Sigmoid colon (tissue), 6 donors: ENCODE measurements at regions not wholly inside any gene's neighbourhood (a gene's known extent, or its start where the extent isn't known, plus 50 kb on each side); places are given as distances from the start of the nearest gene placed in this dataset.

Experiments used
- DNase-seq: peaks from one replicate; pipeline ENCODE4 v3.0.0-alpha.2; 2019
- H3K27ac ChIP-seq, 4 donors: fragments of 200-600 bp; sonication (generic); one replicate each; pipeline ENCODE4 v1.5.1; 2016 to 2019; ENCODE audit warnings: mild to moderate bottlenecking in 1 of 4
- H3K27me3 ChIP-seq, 3 donors: fragments of 200-600 bp; sonication (generic); one replicate each; pipeline ENCODE4 v1.5.1; 2019; ENCODE audit warnings: mild to moderate bottlenecking in 1 of 3
- H3K36me3 ChIP-seq, 4 donors: fragments of 200-600 bp; sonication (generic); one replicate each; pipeline ENCODE4 v1.5.1; 2016 to 2019
- H3K4me1 ChIP-seq, 4 donors: fragments of 200-600 bp; sonication (generic); one replicate each; pipeline ENCODE4 v1.5.1; 2017 to 2019
- H3K4me3 ChIP-seq, 4 donors: fragments of 200-600 bp; sonication (generic); one replicate each; pipeline ENCODE4 v1.5.1; 2017 to 2019; ENCODE audit warnings: mild to moderate bottlenecking in 2 of 4, moderate library complexity in 1 of 4
- H3K9me3 ChIP-seq, 4 donors: fragments of 200-600 bp in 3 of 4; sonication (generic) in 3 of 4; one replicate each; pipeline versions ENCODE4 v1.5.1 to v1.6.1; 2013 to 2019
- CTCF ChIP-seq, 4 experiments: fragments of 450-650 bp in 3 of 4; fragments of 200-600 bp in 1 of 4; IDR thresholded peaks; one replicate each; pipeline ENCODE4 v1.5.1; 2016 to 2019; ENCODE audit warnings: antibody characterized with exemption in 4 of 4, mild to moderate bottlenecking in 3 of 4, moderate library complexity in 2 of 4
- EP300 ChIP-seq, 4 donors: sonication (generic); formaldehyde crosslinking; IDR thresholded peaks; one replicate each; pipeline ENCODE4 v1.6.1; 2017; ENCODE audit warnings: antibody characterized with exemption in 4 of 4
- POLR2A ChIP-seq, 2 donors: fragments of 450-650 bp; IDR thresholded peaks; one replicate each; pipeline ENCODE4 v1.6.1; 2016; ENCODE audit warnings: antibody characterized with exemption in 2 of 2, mild to moderate bottlenecking in 2 of 2, moderate library complexity in 2 of 2
- POLR2AphosphoS5 ChIP-seq, 4 donors: sonication (generic); formaldehyde crosslinking; IDR thresholded peaks; one replicate each; pipeline ENCODE4 v1.6.1; 2017; ENCODE audit warnings: antibody characterized with exemption in 4 of 4
- WGBS, 2 donors: extraction: QIAGEN DNeasy Blood & Tissue Kit; methylation state at CpG; one replicate each; pipeline ENCODE4 v1.1.7; 2013; 5-methylcytosine and 5-hydroxymethylcytosine counted together
- intact Hi-C: fragments of 100-400 bp; cut with DNase I; formaldehyde crosslinking; loops from one replicate; pipeline ENCODE4 v1.15.1; 2023
- donor health status: healthy with polysubstance abuse.
- donor health status: healthy.

DNA sequence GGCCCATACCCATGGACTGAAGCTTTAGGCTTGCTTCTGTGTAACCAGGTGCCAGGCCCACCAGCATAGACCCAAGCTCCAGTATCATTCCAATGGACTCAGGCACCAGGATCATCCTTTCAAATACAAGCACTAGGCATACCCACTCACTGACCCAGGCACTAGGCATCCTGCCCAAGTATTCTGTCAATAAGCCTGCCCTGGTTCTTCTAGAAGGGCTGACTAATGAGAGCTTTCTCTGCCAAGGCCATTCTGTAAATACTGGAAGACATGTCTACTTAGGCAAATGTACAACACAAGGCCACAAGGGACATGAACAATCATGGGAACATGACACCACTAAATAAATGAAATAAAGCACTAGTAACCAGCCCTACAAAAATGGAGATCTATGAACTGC, 352.2 kb downstream of the FSCB start:
- no peaks in the 10 kb centered on the region for H3K4me1 ChIP-seq
- no peak overlapping the region for H3K27ac ChIP-seq
- DNase-seq, result no peak
- H3K27me3 ChIP-seq, result no peaks in the 10 kb centered on the region
- intact Hi-C loops, result no loop called here
- no peak for TF ChIP-seq POLR2A (IDR thresholded peaks at IDR 0.05)
- TF ChIP-seq POLR2AphosphoS5 (IDR thresholded peaks at IDR 0.05), result no peak
- TF ChIP-seq CTCF (IDR thresholded peaks at IDR 0.05), result no peak
- TF ChIP-seq EP300 (IDR thresholded peaks at IDR 0.05), result no peak
- H3K9me3 ChIP-seq, result no peaks in the 10 kb centered on the region
- no peak overlapping the region for H3K4me3 ChIP-seq
- H3K36me3 ChIP-seq, result no peaks in the 10 kb centered on the region

DNA sequence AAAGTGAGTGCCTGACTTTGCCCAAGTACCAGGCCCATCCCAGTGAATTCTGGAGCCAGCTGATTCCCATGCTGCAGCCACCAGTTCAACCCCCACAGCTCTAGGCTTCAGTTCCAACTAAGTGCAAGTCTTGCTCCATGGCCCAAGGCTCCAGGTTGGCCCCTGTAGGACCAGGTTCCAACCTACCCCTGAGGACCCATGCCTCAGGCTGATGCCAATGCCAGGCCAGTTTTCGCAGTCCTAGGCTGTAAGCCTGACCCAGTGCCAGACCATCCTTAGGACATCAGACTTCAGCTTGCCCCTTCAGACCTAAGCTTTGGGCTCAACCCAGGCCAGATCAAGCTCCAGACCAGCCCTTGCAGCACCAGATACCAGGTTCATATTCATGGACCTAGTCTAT, 352.6 kb downstream of the FSCB start:
- Histone ChIP-seq H3K36me3 (no peaks in the 10 kb centered on the region), H3K4me3 (no peak overlapping the region), H3K27me3 (no peaks in the 10 kb centered on the region), H3K27ac (no peak overlapping the region), H3K9me3 (no peaks in the 10 kb centered on the region), H3K4me1 (no peaks in the 10 kb centered on the region)
- no peak for TF ChIP-seq POLR2AphosphoS5 (IDR thresholded peaks at IDR 0.05)
- WGBS, 2 donors, result 92 to 98% methylated on average over 1 of the region's 1 CpG
- no peak for DNase-seq
- intact Hi-C loops, result no loop called here

DNA sequence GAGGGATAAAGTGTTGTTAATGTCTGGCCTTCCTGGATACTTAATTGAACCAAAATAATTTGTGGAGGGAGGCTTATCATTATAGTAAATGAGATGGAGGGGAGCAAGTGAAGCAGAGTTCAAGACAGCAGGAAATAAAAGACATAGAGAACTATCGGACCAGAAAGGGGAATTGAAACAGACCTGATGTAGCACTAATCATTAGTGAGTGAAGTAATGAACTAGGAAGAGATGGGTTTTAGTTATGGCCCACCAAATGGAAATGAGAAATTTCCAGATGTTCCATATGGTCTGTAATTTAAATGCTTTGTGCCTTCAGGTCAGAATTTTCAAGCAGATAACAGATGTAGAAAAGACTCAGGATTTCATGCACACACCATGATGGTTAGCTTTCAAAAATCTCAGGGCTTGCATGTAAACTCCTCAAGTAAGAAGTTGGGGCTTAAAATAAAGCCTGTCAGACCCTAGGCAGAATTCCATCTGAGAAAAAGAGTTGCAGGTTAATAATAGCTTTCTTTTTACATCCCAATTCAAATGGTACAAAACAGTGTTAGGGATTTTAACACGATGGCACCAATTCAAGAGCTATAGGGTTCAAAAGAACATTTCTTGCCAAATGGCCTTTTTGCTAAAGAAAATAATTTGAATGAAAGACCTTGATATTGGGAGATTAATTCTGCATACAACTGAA, 355.8 kb downstream of the FSCB start:
- Histone ChIP-seq H3K4me3 (no peak overlapping the region), H3K27ac (no peak overlapping the region), H3K9me3 (no peaks in the 10 kb centered on the region), H3K4me1 (no peaks in the 10 kb centered on the region), H3K27me3 (no peaks in the 10 kb centered on the region), H3K36me3 (no peaks in the 10 kb centered on the region)
- intact Hi-C loops, result no loop called here
- DNase-seq, result no peak
- 79 to 80% methylated on average over 2 of the region's 2 CpGs for WGBS, 2 donors
- TF ChIP-seq CTCF (IDR thresholded peaks at IDR 0.05), result no peak
- no peak for TF ChIP-seq EP300 (IDR thresholded peaks at IDR 0.05)
- no peak for TF ChIP-seq POLR2AphosphoS5 (IDR thresholded peaks at IDR 0.05)
- TF ChIP-seq POLR2A (IDR thresholded peaks at IDR 0.05), result no peak

- Histone ChIP-seq H3K36me3 (no peaks in the 10 kb centered on the region), H3K27ac (no peak overlapping the region), H3K9me3 (no peaks in the 10 kb centered on the region), H3K27me3 (no peaks in the 10 kb centered on the region), H3K4me1 (no peaks in the 10 kb centered on the region), H3K4me3 (no peak overlapping the region)
- 30 to 37% methylated on average over 3 of the region's 3 CpGs for WGBS, 2 donors
- intact Hi-C loops, result no loop called here
- TF ChIP-seq EP300 (IDR thresholded peaks at IDR 0.05) (no peak), POLR2AphosphoS5 (IDR thresholded peaks at IDR 0.05) (no peak), POLR2A (IDR thresholded peaks at IDR 0.05) (no peak), CTCF (IDR thresholded peaks at IDR 0.05) (no peak)
- no peak for DNase-seq
These were observed 357.5 kb downstream of the FSCB start for GRCh38 chr14:44149597-44149996.

DNA sequence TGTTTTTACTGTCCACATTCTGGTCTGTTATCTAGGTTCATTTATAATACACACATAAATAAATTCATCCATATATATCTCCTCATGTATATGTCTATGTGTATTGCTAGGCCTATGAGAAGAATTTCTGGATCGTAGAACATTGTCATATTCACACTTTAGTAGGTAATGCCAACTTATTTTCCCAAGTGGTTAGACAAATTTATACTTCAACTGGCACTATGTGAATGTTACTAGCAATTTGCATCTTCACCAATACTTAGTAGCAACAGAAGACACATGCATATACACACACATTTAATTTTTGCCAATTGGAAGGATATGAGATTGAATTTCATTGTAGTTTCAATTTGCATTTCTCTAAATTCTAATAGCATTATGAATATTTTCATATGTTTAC, 365.1 kb downstream of the FSCB start:
- no peak for TF ChIP-seq POLR2A (IDR thresholded peaks at IDR 0.05)
- no peak for TF ChIP-seq EP300 (IDR thresholded peaks at IDR 0.05)
- TF ChIP-seq CTCF (IDR thresholded peaks at IDR 0.05), result no peak
- no peak for TF ChIP-seq POLR2AphosphoS5 (IDR thresholded peaks at IDR 0.05)
- DNase-seq, result no peak
- H3K36me3 ChIP-seq, result no peaks in the 10 kb centered on the region
- H3K27ac ChIP-seq, result no peak overlapping the region
- H3K9me3 ChIP-seq, result no peaks in the 10 kb centered on the region
- H3K4me3 ChIP-seq, result no peak overlapping the region
- 93 to 94% methylated on average over 1 of the region's 1 CpG for WGBS, 2 donors
- intact Hi-C loops, result no loop called here
- no peaks in the 10 kb centered on the region for H3K4me1 ChIP-seq
- no peaks in the 10 kb centered on the region for H3K27me3 ChIP-seq
